Keratinocyte (primary cell): ENCODE measurements at regions not wholly inside any gene's neighbourhood (a gene's known extent, or its start where the extent isn't known, plus 50 kb on each side); places are given as distances from the start of the nearest gene placed in this dataset.

Experiments used
- CTCF ChIP-seq, 3 experiments: IDR thresholded peaks in 1 of 3; conservative IDR thresholded peaks in 1 of 3; optimal IDR thresholded peaks in 1 of 3; 2 replicates in 2 of 3; 3 replicates in 1 of 3; pipeline versions ENCODE3 to v1.5.1; 2011; ENCODE audit warnings: low read length in 3 of 3, mild to moderate bottlenecking in 3 of 3, moderate library complexity in 2 of 3, control low read depth in 1 of 3, inconsistent platforms in 1 of 3; ENCODE audit not compliant: insufficient read depth in 2 of 3; ENCODE audit errors: extremely low read depth in 1 of 3
- EZH2 ChIP-seq: IDR thresholded peaks from one replicate; pipeline ENCODE4 v1.6.1; 2012; ENCODE audit warnings: inconsistent platforms, mild to moderate bottlenecking, low read length, moderate library complexity

GRCh38 chr16:17026600-17027242 lies 444.0 kb downstream of the XYLT1 start:
- TF ChIP-seq CTCF (optimal IDR thresholded peaks at IDR 0.05 in 1 of 3, IDR thresholded peaks at IDR 0.05 in 1 of 3, conservative IDR thresholded peaks at IDR 0.05 in 1 of 3; ENCODE audit: extremely low read depth in 1 of 3, insufficient read depth in 2 of 3, low read length in 3 of 3) (no peak), EZH2 (no peak)
